HG03521 (cell line): ENCODE measurements at regions not wholly inside any gene's neighbourhood (a gene's known extent, or its start where the extent isn't known, plus 50 kb on each side); places are given as distances from the start of the nearest gene placed in this dataset.

ENCODE experiments used
- ATAC-seq: cut with Tn5 transposase; IDR thresholded peaks from one replicate; pipeline ENCODE4 v1.9.1; 2021; ENCODE audit warnings: mild to moderate bottlenecking, moderate library complexity; ENCODE audit not compliant: unreplicated experiment

GRCh38 chr6:120648713-120649112 is 685.6 kb downstream of the TBC1D32 start:
- ATAC-seq = no peak

GRCh38 chr6:120646101-120646500 is 688.2 kb downstream of the TBC1D32 start:
- no peak for ATAC-seq

GRCh38 chr6:120632975-120633374 is 701.3 kb downstream of the TBC1D32 start:
- ATAC-seq = no peak

- ATAC-seq = no peak
These were observed 706.7 kb downstream of the TBC1D32 start for GRCh38 chr6:120627612-120628011.

GRCh38 chr6:120622127-120622631 is 712.1 kb downstream of the TBC1D32 start:
- ATAC-seq = no peak

- ATAC-seq = no peak
These were observed 713.4 kb downstream of the TBC1D32 start for GRCh38 chr6:120620900-120621299.

- no peak for ATAC-seq
These were observed 719.0 kb downstream of the TBC1D32 start for GRCh38 chr6:120615238-120615637.

- ATAC-seq = no peak
These were observed 719.6 kb downstream of the TBC1D32 start for GRCh38 chr6:120614723-120615122.

GRCh38 chr6:120608826-120609225 is 725.5 kb downstream of the TBC1D32 start:
- ATAC-seq = no peak

GRCh38 chr6:120606743-120607142 is 727.5 kb downstream of the TBC1D32 start:
- ATAC-seq = no peak

GRCh38 chr6:120604510-120604909 is 729.8 kb downstream of the TBC1D32 start:
- ATAC-seq = no peak

GRCh38 chr6:120590611-120591010 is 743.7 kb downstream of the TBC1D32 start:
- ATAC-seq = no peak

- ATAC-seq = no peak
These were observed 745.9 kb downstream of the TBC1D32 start for GRCh38 chr6:120588424-120588823.

- ATAC-seq = no peak
These were observed 746.9 kb downstream of the TBC1D32 start for GRCh38 chr6:120587381-120587780.

GRCh38 chr6:120584111-120584760 is 750.0 kb downstream of the TBC1D32 start:
- ATAC-seq = no peak

GRCh38 chr6:120576061-120576460 is 758.2 kb downstream of the TBC1D32 start:
- ATAC-seq = no peak

GRCh38 chr6:120569714-120570113 is 764.6 kb downstream of the TBC1D32 start:
- ATAC-seq = no peak

- no peak for ATAC-seq
These were observed 769.5 kb downstream of the TBC1D32 start for GRCh38 chr6:120564779-120565178.

GRCh38 chr6:120558294-120558693 is 776.0 kb downstream of the TBC1D32 start:
- ATAC-seq = no peak

- ATAC-seq = no peak
These were observed 776.7 kb downstream of the TBC1D32 start for GRCh38 chr6:120557554-120557953.

GRCh38 chr6:120556491-120556890 is 777.8 kb downstream of the TBC1D32 start:
- no peak for ATAC-seq

GRCh38 chr6:120553353-120553752 is 780.9 kb downstream of the TBC1D32 start:
- ATAC-seq = no peak

GRCh38 chr6:120545353-120545752 is 788.9 kb downstream of the TBC1D32 start:
- ATAC-seq = no peak
